B cell (primary cell): ENCODE measurements at regions not wholly inside any gene's neighbourhood (a gene's known extent, or its start where the extent isn't known, plus 50 kb on each side); places are given as distances from the start of the nearest gene placed in this dataset.

Experiments
- EZH2 ChIP-seq: IDR thresholded peaks from 2 replicates; pipeline ENCODE4 v1.6.1; 2012; ENCODE audit warnings: borderline replicate concordance, low read depth, mild to moderate bottlenecking, moderate library complexity, low read length; ENCODE audit not compliant: insufficient read depth, poor library complexity, severe bottlenecking
- TF ChIP-seq, protein P1 (sequence below): fragments of 200-600 bp; IDR thresholded peaks from one replicate; pipeline ENCODE4 v1.8.0; 2022; ENCODE audit warnings: antibody characterized with exemption, mild to moderate bottlenecking

DNA sequence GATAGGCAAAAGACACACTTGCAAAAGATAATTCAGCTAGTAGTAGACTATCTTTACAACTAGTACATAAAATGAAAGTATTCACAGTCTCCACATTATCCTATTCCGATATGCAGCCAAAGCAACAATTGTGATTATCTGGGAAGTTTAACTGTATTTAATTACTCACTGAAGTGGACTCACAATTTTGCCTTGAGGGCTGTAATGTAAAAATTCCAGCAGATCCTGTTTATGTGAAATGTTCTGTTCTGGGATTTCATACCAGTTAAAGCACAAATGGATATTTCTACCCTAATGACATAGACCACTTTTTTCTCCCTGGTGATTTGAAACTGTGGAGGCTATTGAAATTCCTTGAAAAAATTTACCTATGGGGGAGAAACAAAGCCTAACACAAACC, 474.4 kb upstream of the EDIL3 start:
- TF ChIP-seq, protein P1, sequence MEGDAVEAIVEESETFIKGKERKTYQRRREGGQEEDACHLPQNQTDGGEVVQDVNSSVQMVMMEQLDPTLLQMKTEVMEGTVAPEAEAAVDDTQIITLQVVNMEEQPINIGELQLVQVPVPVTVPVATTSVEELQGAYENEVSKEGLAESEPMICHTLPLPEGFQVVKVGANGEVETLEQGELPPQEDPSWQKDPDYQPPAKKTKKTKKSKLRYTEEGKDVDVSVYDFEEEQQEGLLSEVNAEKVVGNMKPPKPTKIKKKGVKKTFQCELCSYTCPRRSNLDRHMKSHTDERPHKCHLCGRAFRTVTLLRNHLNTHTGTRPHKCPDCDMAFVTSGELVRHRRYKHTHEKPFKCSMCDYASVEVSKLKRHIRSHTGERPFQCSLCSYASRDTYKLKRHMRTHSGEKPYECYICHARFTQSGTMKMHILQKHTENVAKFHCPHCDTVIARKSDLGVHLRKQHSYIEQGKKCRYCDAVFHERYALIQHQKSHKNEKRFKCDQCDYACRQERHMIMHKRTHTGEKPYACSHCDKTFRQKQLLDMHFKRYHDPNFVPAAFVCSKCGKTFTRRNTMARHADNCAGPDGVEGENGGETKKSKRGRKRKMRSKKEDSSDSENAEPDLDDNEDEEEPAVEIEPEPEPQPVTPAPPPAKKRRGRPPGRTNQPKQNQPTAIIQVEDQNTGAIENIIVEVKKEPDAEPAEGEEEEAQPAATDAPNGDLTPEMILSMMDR: no peak
- TF ChIP-seq EZH2: no peak
